Stomach (tissue), 4 donors: ENCODE measurements at regions not wholly inside any gene's neighbourhood (a gene's known extent, or its start where the extent isn't known, plus 50 kb on each side); places are given as distances from the start of the nearest gene placed in this dataset.

ENCODE experiments used
- CTCF ChIP-seq, 7 experiments: fragments of 450-650 bp in 4 of 7; fragments of 200-600 bp in 3 of 7; sonication (generic) in 3 of 7; IDR thresholded peaks; one replicate each; pipeline ENCODE4 v1.5.1; 2016 to 2019; ENCODE audit warnings: antibody characterized with exemption in 7 of 7, control low read depth in 2 of 7, mild to moderate bottlenecking in 1 of 7
- POLR2A ChIP-seq, 4 donors: fragments of 450-650 bp; IDR thresholded peaks; one replicate each; pipeline ENCODE4 v1.6.1; 2016; ENCODE audit warnings: antibody characterized with exemption in 4 of 4, control low read depth in 2 of 4, mild to moderate bottlenecking in 1 of 4, moderate library complexity in 1 of 4

GRCh38 chr5:84585218-84585617 is 200.5 kb upstream of the EDIL3 start:
- TF ChIP-seq POLR2A (IDR thresholded peaks at IDR 0.05) (no peak), CTCF (IDR thresholded peaks at IDR 0.05) (no peak)
